HG02981 (cell line): ENCODE measurements at regions not wholly inside any gene's neighbourhood (a gene's known extent, or its start where the extent isn't known, plus 50 kb on each side); places are given as distances from the start of the nearest gene placed in this dataset.
A peak's percentile ranks its signal among the peaks of the same experiment; 100 is the strongest.

Source experiments
- ATAC-seq: cut with Tn5 transposase; IDR thresholded peaks from one replicate; pipeline ENCODE4 v1.9.1; 2021; ENCODE audit warnings: mild to moderate bottlenecking, moderate library complexity; ENCODE audit not compliant: unreplicated experiment

GRCh38 chr13:62626771-62627170, 1211.1 kb upstream of the PCDH20 start:
- no peak for ATAC-seq

- ATAC-seq, result no peak
Measured at GRCh38 chr13:62625214-62625881, 1209.7 kb upstream of the PCDH20 start.

GRCh38 chr13:62613819-62614218, 1198.2 kb upstream of the PCDH20 start:
- ATAC-seq, result no peak

- ATAC-seq, result no peak
Measured at GRCh38 chr13:62611343-62611742, 1195.7 kb upstream of the PCDH20 start.

GRCh38 chr13:62598708-62599107, 1183.1 kb upstream of the PCDH20 start:
- ATAC-seq, result no peak

GRCh38 chr13:62595976-62596375, 1180.3 kb upstream of the PCDH20 start:
- no peak for ATAC-seq

GRCh38 chr13:62593804-62594203, 1178.2 kb upstream of the PCDH20 start:
- ATAC-seq, result no peak

- no peak for ATAC-seq
Measured at GRCh38 chr13:62583466-62583865, 1167.8 kb upstream of the PCDH20 start.

GRCh38 chr13:62578402-62578801, 1162.8 kb upstream of the PCDH20 start:
- ATAC-seq, result no peak

GRCh38 chr13:62564770-62565169, 1149.1 kb upstream of the PCDH20 start:
- no peak for ATAC-seq

- no peak for ATAC-seq
Measured at GRCh38 chr13:62563251-62563650, 1147.6 kb upstream of the PCDH20 start.

- ATAC-seq, result no peak
Measured at GRCh38 chr13:62556978-62557377, 1141.3 kb upstream of the PCDH20 start.

- ATAC-seq, result no peak
Measured at GRCh38 chr13:62551588-62551987, 1135.9 kb upstream of the PCDH20 start.

GRCh38 chr13:62544928-62545327, 1129.3 kb upstream of the PCDH20 start:
- ATAC-seq, result no peak

- ATAC-seq, result no peak
Measured at GRCh38 chr13:62537593-62537992, 1121.9 kb upstream of the PCDH20 start.

- ATAC-seq, result no peak
Measured at GRCh38 chr13:62525652-62526051, 1110.0 kb upstream of the PCDH20 start.

- peak; percentile 14 for ATAC-seq
Measured at GRCh38 chr13:62524498-62524897, 1108.8 kb upstream of the PCDH20 start.

- ATAC-seq, result peak; percentile 50
Measured at GRCh38 chr13:62524061-62524460, 1108.4 kb upstream of the PCDH20 start.

GRCh38 chr13:62512194-62513141, 1096.8 kb upstream of the PCDH20 start:
- peak; percentile 96 for ATAC-seq

- no peak for ATAC-seq
Measured at GRCh38 chr13:62510906-62511655, 1095.4 kb upstream of the PCDH20 start.

- ATAC-seq, result no peak
Measured at GRCh38 chr13:62502588-62502987, 1086.9 kb upstream of the PCDH20 start.
